ENCODE measurements at regions not wholly inside any gene's neighbourhood (a gene's known extent, or its start where the extent isn't known, plus 50 kb on each side); places are given as distances from the start of the nearest gene placed in this dataset.

DNA sequence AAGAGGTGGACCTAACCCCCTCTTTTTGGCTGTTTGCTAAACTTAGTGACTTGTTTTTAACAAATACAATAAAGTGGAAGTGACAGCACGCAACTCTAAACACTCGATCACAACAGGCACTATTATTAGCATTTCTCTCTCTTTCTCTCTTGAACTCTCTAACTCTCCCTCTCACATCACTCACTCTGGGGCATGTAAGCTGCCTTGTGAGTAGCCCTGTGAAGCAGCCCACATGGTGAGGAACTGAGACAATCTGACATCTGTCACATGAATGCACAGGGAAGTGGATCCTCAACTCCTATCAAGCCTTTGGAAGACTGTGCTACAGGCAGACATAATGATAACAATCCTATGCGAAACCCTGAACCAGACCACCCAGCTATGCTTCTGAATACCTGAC, 609.0 kb upstream of the CNTN5 start:
- TF ChIP-seq POLR2AphosphoS5 (IDR thresholded peaks at IDR 0.05; ENCODE audit: low read depth, low read length) (no peak), EP300 (IDR thresholded peaks at IDR 0.05; ENCODE audit: borderline replicate concordance in 1 of 2, low read depth in 1 of 2, low read length in 1 of 2) (no peak), RAD21 (IDR thresholded peaks at IDR 0.05; ENCODE audit: low read length) (no peak), NRF1 (IDR thresholded peaks at IDR 0.05; ENCODE audit: low read depth, low read length) (no peak), RCOR1 (IDR thresholded peaks at IDR 0.05; ENCODE audit: low read length) (no peak), YY1 (IDR thresholded peaks at IDR 0.05; ENCODE audit: low read depth) (no peak), REST (IDR thresholded peaks at IDR 0.05; ENCODE audit: low read depth, low read length) (no peak), MAX (IDR thresholded peaks at IDR 0.05; ENCODE audit: low read depth) (no peak), PBX3 (IDR thresholded peaks at IDR 0.05) (no peak), FOXJ3 (CRISPR knock-in tag; IDR thresholded peaks at IDR 0.05) (no peak), JUND (IDR thresholded peaks at IDR 0.05) (no peak), RFX5 (IDR thresholded peaks at IDR 0.05; ENCODE audit: low read length) (no peak)
- TF ChIP-seq, protein P1, sequence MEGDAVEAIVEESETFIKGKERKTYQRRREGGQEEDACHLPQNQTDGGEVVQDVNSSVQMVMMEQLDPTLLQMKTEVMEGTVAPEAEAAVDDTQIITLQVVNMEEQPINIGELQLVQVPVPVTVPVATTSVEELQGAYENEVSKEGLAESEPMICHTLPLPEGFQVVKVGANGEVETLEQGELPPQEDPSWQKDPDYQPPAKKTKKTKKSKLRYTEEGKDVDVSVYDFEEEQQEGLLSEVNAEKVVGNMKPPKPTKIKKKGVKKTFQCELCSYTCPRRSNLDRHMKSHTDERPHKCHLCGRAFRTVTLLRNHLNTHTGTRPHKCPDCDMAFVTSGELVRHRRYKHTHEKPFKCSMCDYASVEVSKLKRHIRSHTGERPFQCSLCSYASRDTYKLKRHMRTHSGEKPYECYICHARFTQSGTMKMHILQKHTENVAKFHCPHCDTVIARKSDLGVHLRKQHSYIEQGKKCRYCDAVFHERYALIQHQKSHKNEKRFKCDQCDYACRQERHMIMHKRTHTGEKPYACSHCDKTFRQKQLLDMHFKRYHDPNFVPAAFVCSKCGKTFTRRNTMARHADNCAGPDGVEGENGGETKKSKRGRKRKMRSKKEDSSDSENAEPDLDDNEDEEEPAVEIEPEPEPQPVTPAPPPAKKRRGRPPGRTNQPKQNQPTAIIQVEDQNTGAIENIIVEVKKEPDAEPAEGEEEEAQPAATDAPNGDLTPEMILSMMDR (IDR thresholded peaks at IDR 0.05): no peak
- TF ChIP-seq, protein P2, sequence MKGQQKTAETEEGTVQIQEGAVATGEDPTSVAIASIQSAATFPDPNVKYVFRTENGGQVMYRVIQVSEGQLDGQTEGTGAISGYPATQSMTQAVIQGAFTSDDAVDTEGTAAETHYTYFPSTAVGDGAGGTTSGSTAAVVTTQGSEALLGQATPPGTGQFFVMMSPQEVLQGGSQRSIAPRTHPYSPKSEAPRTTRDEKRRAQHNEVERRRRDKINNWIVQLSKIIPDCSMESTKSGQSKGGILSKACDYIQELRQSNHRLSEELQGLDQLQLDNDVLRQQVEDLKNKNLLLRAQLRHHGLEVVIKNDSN (IDR thresholded peaks at IDR 0.05; ENCODE audit: borderline replicate concordance, low read depth): no peak

All from SK-N-SH (cell line).